CD4-positive, alpha-beta T cell (primary cell): ENCODE measurements at regions not wholly inside any gene's neighbourhood (a gene's known extent, or its start where the extent isn't known, plus 50 kb on each side); places are given as distances from the start of the nearest gene placed in this dataset.

Source experiments
- ATAC-seq: fragments of 200-7000 bp; cut with Tn5 transposase; one replicate; pipeline ENCODE4 v1.10.0; 2022; ENCODE audit warnings: mild to moderate bottlenecking; ENCODE audit not compliant: poor library complexity
- CTCF ChIA-PET: fragments of 350-600 bp; sonication (Branson Sonifier 250); formaldehyde crosslinking; loops from one replicate; lab custom pipeline; 2021; ENCODE audit warnings: antibody characterized with exemption, inconsistent platforms; lab: Charles Lee
- POLR2A ChIA-PET: fragments of 350-600 bp; sonication (Branson Sonifier 250); formaldehyde crosslinking; loops from one replicate; lab custom pipeline; 2021; ENCODE audit warnings: antibody characterized with exemption, inconsistent platforms; lab: Charles Lee
- DNase-seq, 14 experiments: peaks; one replicate each; pipeline ENCODE4 v3.0.0-alpha.2; 2013 to 2020; ENCODE audit warnings: mixed read lengths in 2 of 14
- H3K27ac ChIP-seq, 2 donors: one replicate each; pipeline versions ENCODE4 v1.5.1 to v1.7.0; 2013; ENCODE audit warnings: low read length in 2 of 2, low read depth in 1 of 2, mild to moderate bottlenecking in 1 of 2
- H3K27me3 ChIP-seq, 2 experiments: 1 replicate in 1 of 2; 2 replicates in 1 of 2; pipeline versions ENCODE4 v1.6.1 to v1.7.0; 2013; ENCODE audit warnings: low read length in 2 of 2, control low read depth in 1 of 2, mild to moderate bottlenecking in 1 of 2, moderate library complexity in 1 of 2; ENCODE audit not compliant: insufficient read depth in 2 of 2, control insufficient read depth in 1 of 2
- H3K36me3 ChIP-seq: one replicate; pipeline ENCODE4 v1.6.1; 2013; ENCODE audit warnings: low read length, control low read depth; ENCODE audit not compliant: insufficient read depth
- H3K4me1 ChIP-seq: one replicate; pipeline ENCODE4 v1.6.1; 2013; ENCODE audit warnings: low read length, control low read depth; ENCODE audit not compliant: insufficient read depth
- H3K4me3 ChIP-seq: one replicate; pipeline ENCODE4 v1.5.1; 2013; ENCODE audit warnings: mild to moderate bottlenecking, low read length, moderate library complexity
- H3K9me3 ChIP-seq, 2 experiments: 1 replicate in 1 of 2; 2 replicates in 1 of 2; pipeline versions ENCODE4 v1.6.1 to v1.7.0; 2013; ENCODE audit warnings: low read length in 2 of 2, mild to moderate bottlenecking in 2 of 2, control low read depth in 1 of 2, moderate library complexity in 1 of 2; ENCODE audit not compliant: control insufficient read depth in 1 of 2, insufficient read depth in 1 of 2
- H3K27ac Mint-ChIP-seq: one replicate; pipeline ENCODE4 v1.8.0; 2020; ENCODE audit warnings: mixed read lengths
- H3K27me3 Mint-ChIP-seq: one replicate; pipeline ENCODE4 v1.8.0; 2021; ENCODE audit warnings: mixed read lengths
- H3K36me3 Mint-ChIP-seq: one replicate; pipeline ENCODE4 v1.8.0; 2021; ENCODE audit warnings: low read depth, mixed read lengths
- H3K4me1 Mint-ChIP-seq: one replicate; pipeline ENCODE4 v1.8.0; 2021; ENCODE audit warnings: low read depth, mixed read lengths
- H3K4me3 Mint-ChIP-seq: one replicate; pipeline ENCODE4 v1.8.0; 2020; ENCODE audit warnings: mild to moderate bottlenecking, mixed read lengths
- H3K9me3 Mint-ChIP-seq: one replicate; pipeline ENCODE4 v1.8.0; 2020; ENCODE audit warnings: mixed read lengths
- CTCF ChIP-seq: fragments of 200-600 bp; IDR thresholded peaks from one replicate; pipeline ENCODE4 v1.8.0; 2022; ENCODE audit warnings: antibody characterized with exemption, mild to moderate bottlenecking
- intact Hi-C, 2 experiments: fragments of 100-400 bp; cut with DNase I in 1 of 2; cut with micrococcal nuclease in 1 of 2; formaldehyde crosslinking; loops; one replicate each; pipeline versions ENCODE4 v1.15.1 to v1.9.0; 2023 to 2025; cut with DNase I, micrococcal nuclease

DNA sequence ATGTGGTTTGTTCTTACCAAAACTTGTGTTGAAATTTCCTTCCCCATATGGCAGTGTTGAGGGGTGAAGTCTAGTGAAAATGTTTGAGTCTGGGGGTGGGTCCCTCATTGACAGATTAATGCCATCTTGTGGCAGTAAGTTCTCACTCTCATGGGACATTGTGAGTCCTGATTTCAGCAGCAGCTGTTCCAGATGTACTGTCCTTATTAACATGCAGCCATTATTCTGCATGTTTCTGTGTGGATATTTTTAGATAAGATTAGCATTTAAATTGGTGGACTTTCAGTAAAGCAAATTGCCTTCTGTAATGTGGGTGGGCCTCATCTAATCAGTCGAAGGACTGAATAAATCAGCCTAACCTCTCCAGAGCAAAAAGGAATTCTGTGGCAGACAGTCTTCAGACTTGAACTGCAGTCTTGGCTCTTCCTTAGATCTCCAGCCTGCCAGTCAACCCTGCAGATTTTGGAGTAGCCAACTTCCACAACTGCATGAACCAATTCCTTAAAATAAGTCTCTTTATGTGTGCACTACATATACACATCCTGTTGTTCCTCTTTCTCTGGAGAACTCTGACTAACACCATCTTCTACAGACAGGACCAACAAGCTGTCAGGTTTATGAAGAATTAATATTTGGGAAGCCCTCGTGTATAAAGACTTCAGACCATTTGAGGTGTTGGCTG is 138.7 kb upstream of the ZNF516 start:
- DNase-seq (no peak), ATAC-seq (no peak)
- Histone ChIP-seq H3K27me3 (peaks cover 2 to 5% of the 10 kb centered on the region in 2 experiments), H3K9me3 (no peaks in the 10 kb centered on the region), H3K36me3 (no peaks in the 10 kb centered on the region), H3K4me3 (no peak overlapping the region), H3K4me1 (no peaks in the 10 kb centered on the region), H3K27ac (no peak overlapping the region)
- Mint-ChIP-seq H3K9me3 (peaks cover 2% of the 10 kb centered on the region), H3K4me3 (no peak overlapping the region), H3K27me3 (peaks cover 17% of the 10 kb centered on the region), H3K27ac (no peak overlapping the region), H3K36me3 (no peaks in the 10 kb centered on the region), H3K4me1 (no peaks in the 10 kb centered on the region)
- ChIA-PET CTCF (interaction anchor here (0.6 to 1.2 kb wide), 2 partner anchors 11 to 14 kb away, joined by 3 read pairs; no protein-coding TSS in a partner anchor), POLR2A (no interaction called here)
- TF ChIP-seq CTCF: no peak
- intact Hi-C loops: no loop called here

DNA sequence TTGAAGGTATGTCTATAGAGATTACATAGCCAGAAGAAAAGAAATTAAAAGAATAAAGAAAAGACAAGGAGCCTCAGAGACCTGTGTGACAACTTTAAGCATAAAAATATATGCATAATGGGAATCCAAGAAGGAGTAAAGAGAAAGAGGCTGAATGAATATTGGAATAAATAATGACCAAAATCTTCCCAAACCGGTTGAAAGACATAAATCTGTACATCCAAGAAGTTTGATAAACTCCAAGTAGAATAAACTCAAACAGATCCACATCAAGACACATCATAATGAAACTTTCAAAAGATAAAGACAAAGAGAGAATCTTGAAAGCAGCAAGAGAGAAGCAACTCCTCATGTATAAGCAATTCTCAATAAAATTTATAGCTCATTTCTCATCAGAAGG is 132.4 kb upstream of the ZNF516 start:
- Histone ChIP-seq H3K9me3 (no peaks in the 10 kb centered on the region), H3K4me1 (no peaks in the 10 kb centered on the region), H3K27me3 (peaks cover 0 to 3% of the 10 kb centered on the region in 2 experiments), H3K27ac (no peak overlapping the region), H3K36me3 (no peaks in the 10 kb centered on the region), H3K4me3 (no peak overlapping the region)
- intact Hi-C loops: no loop called here
- peaks cover 2% of the 10 kb centered on the region for H3K9me3 Mint-ChIP-seq
- H3K36me3 Mint-ChIP-seq: no peaks in the 10 kb centered on the region
- no peak overlapping the region for H3K4me3 Mint-ChIP-seq
- H3K27ac Mint-ChIP-seq: no peak overlapping the region
- DNase-seq: no peak
- no peak for ATAC-seq
- H3K4me1 Mint-ChIP-seq: no peaks in the 10 kb centered on the region
- TF ChIP-seq CTCF: no peak
- POLR2A ChIA-PET: no interaction called here
- H3K27me3 Mint-ChIP-seq: peaks cover 28% of the 10 kb centered on the region
- CTCF ChIA-PET: no interaction called here

DNA sequence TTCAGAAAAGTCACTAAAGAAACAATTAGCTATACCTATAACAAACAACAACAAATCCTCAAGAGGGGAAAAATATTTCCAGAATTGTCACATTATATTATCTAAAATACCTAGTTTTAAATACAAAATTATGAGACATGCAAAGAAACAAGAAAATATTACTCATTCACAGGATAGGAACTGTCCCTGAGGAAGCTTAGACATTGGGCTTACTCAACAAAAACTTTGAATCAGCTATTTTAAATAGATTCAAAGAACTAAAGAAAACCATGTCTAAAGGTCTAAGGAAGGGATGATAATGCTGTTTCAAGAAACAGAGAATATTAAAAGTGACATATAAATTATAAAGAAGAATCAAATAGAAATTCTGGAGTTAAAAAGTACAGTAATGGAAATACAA is 131.9 kb upstream of the ZNF516 start:
- Histone ChIP-seq H3K9me3 (no peaks in the 10 kb centered on the region), H3K27ac (no peak overlapping the region), H3K4me3 (no peak overlapping the region), H3K27me3 (peaks cover 0 to 3% of the 10 kb centered on the region in 2 experiments), H3K4me1 (no peaks in the 10 kb centered on the region), H3K36me3 (no peaks in the 10 kb centered on the region)
- Mint-ChIP-seq H3K36me3 (no peaks in the 10 kb centered on the region), H3K9me3 (peaks cover 1% of the 10 kb centered on the region), H3K4me1 (no peaks in the 10 kb centered on the region), H3K4me3 (no peak overlapping the region), H3K27me3 (peaks cover 28% of the 10 kb centered on the region), H3K27ac (no peak overlapping the region)
- DNase-seq (no peak), ATAC-seq (no peak)
- ChIA-PET POLR2A (no interaction called here), CTCF (no interaction called here)
- intact Hi-C loops: no loop called here
- TF ChIP-seq CTCF: no peak
